HG03342 (cell line): ENCODE measurements at regions not wholly inside any gene's neighbourhood (a gene's known extent, or its start where the extent isn't known, plus 50 kb on each side); places are given as distances from the start of the nearest gene placed in this dataset.
"Not testable (repeated sequence)": the region's sequence is repeated elsewhere in the genome, so short reads cannot be mapped to it uniquely, and the experiment has no call there.

ENCODE experiments used
- ATAC-seq: cut with Tn5 transposase; IDR thresholded peaks from one replicate; pipeline ENCODE4 v1.9.1; 2021; ENCODE audit warnings: mild to moderate bottlenecking, moderate library complexity; ENCODE audit not compliant: unreplicated experiment

- no peak for ATAC-seq
These were observed 492.6 kb downstream of the EBF1 start for GRCh38 chr5:158607088-158607487.

DNA sequence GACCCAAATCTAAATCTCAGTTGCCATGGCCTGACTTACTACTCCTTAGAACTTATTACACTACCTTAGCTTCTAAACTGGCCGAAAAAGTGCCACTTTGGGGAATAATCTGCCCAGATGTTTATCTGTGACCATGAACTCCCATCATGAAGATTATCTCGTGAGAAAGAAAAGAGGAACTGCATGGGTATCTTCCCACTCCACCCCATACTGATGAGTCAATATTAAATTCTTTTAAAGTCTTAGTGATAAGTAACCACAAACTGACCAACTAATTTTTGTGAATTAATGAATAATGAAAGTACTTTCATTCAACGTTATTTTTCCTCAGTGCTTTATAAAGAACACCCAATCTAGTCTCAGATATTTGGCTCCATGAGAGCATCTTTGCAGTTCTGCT, 493.5 kb downstream of the EBF1 start:
- ATAC-seq: no peak

DNA sequence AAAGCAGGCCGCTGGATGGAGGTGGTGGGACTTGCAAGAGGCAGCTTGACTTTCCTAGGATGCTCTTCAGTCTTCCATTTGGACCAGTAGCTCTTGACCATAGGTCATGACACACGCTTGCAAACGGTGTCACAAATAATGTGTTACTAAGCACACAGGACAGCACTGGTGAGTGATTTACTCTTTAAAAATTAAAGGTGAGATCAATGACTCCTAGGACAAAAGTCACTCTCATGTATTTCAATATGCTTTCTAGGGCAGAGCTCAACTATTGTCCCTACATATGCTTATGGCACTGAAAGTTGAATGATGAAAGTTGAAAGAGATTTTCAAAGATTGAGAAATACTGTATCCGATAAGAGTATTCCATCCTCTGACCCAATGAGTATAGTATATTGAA, 496.7 kb downstream of the EBF1 start:
- no peak for ATAC-seq

DNA sequence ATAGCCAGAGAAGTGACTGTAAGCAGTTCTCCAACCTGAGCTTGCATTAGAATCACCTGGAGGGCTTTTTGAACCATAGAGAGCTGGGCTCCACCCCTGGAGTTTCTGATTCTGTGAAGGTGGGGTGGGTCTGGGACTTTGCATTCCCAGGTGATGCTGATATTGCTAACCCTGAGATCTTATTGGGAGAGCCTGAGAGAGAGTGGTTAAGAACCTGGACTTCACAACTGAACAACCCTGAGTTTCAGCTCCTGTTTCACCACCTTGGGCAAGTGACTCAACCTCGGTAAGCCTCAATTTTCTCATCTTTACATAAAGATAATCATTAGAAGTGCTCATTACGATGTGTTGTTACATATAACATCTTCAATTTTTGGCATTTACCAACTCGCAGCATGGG, 498.6 kb downstream of the EBF1 start:
- ATAC-seq: no peak

GRCh38 chr5:158600679-158601078, 499.0 kb downstream of the EBF1 start:
- no peak for ATAC-seq

- no peak for ATAC-seq
These were observed 500.6 kb downstream of the EBF1 start for GRCh38 chr5:158599157-158599556.

DNA sequence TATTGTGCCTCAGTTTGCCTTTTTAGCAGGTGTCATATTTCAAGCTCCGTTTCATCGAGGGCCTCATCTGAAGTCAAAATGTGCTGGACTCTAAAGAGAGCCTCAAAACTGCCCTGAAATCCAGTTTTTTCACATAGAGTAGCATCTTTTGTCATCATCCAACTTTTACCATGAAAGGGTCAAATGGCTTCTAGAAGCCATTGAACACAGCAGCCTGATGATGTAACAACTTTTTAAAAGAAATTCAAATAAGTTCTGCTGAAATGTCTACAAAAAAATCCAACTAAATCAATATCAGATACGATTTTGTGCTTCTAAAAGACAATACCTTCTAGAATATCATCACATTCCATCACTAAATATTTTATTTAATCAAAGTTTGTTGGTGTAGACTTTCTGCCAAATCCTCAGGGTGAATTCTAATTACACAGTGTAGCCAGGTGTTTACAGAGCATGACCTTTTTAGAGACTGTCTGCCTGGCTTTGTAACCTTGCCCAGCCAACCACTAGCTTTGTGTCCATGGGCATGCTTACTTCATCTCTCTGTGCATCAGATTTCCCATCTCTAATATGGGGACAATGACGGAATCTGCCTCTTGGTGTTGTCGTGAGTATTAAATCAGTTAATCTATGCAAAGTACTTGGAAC, 505.0 kb downstream of the EBF1 start:
- ATAC-seq: no peak

DNA sequence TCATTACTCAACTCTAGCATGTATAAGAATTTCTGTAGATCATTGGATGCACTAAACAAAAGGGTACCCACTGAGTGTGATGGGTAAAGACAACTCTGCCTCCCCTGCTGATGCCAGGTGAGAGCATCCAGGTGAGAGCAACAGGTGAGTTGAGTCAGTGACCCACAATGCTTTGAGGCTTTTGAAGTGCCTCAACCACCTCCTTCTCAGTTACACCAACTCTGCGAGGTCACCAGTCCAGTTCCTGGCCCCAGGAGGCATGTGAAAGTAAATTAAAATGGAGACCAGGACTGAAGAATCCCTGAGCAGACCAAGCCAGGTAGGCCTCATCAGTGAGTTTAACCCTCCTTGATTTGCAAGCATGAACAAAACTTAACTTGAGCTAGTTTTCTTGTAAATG, 505.8 kb downstream of the EBF1 start:
- ATAC-seq: no peak

- no peak for ATAC-seq
These were observed 508.3 kb downstream of the EBF1 start for GRCh38 chr5:158591301-158591863.

- ATAC-seq: no peak
These were observed 508.9 kb downstream of the EBF1 start for GRCh38 chr5:158590746-158591300.

GRCh38 chr5:158589939-158590338, 509.8 kb downstream of the EBF1 start:
- no peak for ATAC-seq

DNA sequence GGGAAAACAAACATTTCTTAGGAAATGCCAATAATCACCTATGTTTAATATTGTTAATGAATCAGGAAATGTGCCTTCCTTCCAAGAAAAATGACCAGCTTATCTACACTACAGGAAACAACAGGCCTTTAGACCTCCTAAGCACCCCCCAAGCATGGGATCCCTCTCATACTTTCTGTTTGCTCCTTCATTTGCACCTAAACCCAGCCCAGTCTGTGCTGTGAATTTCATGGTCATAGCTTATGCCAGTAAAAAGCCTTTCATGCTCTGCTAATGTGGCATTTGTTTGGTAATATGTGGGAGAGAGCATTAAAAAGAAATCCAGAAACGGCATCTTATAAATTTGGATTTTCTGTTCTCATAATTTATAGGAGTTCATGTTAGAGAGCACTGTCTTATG, 511.1 kb downstream of the EBF1 start:
- ATAC-seq: no peak

- no peak for ATAC-seq
These were observed 513.7 kb downstream of the EBF1 start for GRCh38 chr5:158586054-158586453.

GRCh38 chr5:158582669-158583068, 517.0 kb downstream of the EBF1 start:
- ATAC-seq: not testable (repeated sequence)

DNA sequence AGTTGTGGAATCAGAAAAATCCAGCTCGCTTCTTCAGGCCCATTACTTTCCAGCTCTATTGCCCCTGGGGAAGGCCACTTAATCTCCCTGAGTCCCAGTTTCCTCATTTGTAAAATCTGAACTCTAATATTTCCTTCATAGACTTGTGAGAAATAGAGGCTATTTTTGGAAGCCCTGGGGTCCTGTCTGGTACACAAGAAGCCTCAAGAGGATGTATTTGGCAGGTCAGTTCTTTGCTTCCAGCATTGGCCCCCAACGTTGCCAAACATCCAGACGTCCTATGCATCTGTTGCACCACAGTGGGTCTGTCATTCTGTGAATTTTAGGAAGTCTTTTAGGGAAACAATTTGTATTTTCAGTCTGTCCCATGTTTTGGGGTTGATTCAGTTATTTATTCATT, 525.9 kb downstream of the EBF1 start:
- no peak for ATAC-seq

DNA sequence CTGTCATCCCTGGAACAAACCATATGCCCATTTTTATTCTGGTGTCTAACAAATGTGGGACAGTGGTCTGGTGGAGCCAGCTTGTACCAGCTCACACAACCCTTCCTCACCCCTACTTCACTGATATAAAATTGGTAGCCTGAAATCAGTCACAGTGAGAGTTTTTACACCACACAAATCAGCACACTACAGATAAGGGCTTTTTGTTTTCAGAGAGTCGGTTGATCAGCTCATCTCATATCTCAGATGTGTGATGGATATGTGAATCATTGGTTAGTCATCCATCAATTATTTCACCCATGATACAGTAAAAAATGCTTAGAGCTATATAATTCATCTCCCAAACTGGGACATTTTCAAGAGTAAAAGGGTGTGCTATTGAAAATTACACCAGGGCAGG, 529.2 kb downstream of the EBF1 start:
- ATAC-seq: no peak

DNA sequence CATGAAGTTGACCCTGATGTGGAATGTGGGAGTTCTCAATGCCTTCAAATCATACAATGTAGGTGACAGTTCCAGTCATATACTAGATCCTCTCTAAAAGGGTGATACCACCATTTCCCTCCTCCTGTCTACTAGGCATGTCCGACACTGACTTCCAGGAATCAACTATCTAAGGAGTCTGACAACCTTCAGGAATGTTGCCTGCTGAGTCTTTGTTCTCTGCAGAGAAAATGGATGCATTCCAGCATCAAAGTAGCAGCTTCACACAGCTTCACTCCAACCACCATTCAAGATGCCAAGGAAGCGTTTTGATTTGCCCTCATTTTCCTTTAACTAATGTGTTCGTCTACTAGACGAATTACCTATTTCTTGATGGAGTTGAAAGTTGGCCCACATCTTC, 530.2 kb downstream of the EBF1 start:
- no peak for ATAC-seq

DNA sequence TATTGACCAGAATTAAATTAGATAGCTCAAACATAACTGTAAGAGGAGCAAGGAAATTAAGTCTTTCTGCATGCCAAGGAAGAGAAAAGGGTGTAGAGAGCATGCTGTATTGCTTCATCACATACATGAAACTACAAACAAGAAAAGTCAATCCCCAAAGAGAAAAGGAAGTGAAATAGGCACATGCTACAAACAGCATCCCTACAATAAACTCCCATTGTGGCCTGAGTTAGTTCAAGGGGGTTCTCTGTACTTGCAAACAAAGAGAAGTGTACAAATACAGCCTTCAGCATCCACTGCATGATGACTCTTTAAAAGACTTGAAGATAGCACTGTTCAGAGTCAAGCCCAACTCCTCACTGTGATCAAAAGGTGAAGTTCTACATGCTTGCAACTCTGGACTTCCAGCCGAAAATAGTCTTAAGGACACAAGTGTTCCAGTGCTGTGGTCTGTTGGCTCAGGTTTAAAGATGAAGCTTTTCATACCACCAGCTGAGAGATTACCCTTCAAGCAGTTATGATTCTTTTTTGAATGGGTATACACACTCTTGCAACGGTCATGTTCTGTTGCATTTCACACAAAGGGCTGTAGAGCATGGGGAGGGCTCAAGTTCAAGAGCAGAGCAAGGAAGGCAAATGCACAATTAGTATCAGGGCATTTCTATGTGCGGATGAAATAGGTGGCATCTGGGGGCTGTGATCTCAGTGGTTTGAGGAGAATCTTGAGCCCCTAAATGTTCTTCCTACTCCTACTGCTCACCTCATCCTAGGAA, 534.5 kb downstream of the EBF1 start:
- no peak for ATAC-seq

DNA sequence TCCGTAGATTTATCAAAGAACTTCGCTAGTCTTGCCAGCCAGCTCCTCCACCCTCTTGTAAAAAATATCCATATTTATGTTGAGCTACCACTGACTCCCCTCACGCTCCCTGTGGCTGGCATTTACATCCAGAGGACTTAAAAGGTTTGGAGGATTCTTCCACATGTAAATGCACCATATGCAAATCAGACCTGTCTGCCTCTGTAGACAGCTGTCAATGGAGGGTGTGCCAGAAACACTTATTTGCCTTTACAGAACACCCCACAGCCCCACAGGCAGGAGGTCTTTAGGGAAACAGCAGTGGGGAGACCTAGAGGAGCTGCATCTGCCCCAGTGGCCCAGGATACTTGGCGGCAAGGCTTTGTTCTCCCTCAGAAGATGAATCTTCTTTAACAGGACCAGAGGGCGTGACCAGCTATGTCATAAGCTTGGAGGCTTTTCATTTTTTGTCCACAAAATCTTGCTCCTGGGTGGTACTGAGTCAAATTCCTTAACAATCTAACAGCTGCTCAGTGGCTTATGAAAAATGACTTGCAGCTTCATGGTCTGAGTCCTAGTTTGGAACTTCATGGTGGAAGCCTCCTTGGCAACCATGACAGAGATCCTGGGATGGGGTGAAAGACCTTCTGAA, 535.8 kb downstream of the EBF1 start:
- no peak for ATAC-seq

DNA sequence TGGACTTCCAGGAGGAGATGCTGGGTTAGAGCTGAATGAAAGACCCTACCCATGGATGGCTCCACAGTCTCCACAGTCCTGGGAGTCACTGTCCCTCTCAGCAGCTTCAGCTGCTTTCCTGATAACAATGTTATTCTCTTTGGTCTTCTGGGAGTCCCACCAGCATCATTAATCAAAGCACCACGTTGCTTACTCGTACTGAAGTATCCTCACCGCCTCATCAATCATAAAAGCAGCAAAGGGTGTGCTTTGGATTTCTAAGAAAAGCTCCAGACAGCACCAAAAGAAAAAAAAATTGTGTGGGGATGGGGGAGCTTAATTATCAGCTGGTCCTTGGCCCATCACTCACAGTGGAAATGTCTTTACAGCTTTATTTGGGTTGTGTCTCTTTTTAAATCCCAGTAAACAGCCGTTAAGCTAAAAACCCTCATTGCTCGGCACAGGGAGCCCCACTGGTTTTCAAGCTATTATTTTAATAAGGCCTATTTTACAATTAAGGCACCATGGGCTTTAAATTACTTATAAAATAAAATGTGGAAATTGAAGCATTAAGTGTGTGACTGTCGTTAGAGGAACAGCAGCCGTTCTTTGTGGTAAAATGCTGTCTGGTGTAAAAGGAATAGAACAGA, 538.0 kb downstream of the EBF1 start:
- ATAC-seq: no peak

DNA sequence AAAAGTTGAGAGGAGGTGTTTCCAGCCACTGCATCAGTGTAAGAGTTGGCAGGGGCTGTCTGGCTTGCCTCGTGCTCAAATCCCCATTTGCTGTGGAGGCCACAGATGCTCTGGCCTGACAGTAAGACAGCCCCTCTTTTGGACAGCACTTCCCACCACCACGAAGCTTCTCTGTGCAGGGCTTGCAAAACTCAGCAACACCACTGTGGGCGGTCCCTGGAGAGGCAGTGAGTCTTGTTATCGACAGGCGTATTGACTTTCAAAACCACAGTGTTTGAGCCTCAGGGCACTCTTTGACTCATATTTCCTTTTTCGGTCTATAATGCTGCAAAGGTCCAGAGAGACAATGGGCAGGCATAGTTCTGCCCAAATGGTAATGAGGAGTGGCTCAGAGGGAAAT, 539.5 kb downstream of the EBF1 start:
- peak; percentile 92 for ATAC-seq
